ENCODE measurements at regions not wholly inside any gene's neighbourhood (a gene's known extent, or its start where the extent isn't known, plus 50 kb on each side); places are given as distances from the start of the nearest gene placed in this dataset.

GRCh38 chr4:124224256-124224655, 488.3 kb downstream of the ANKRD50 start:
- TF ChIP-seq CTCF (IDR thresholded peaks at IDR 0.05; ENCODE audit: insufficient read depth, low read depth, low read length, missing control alignments) = no peak
- no peak for DNase-seq (ENCODE audit: low read depth)
- H3K4me3 ChIP-seq (ENCODE audit: low read depth, low read length) = no peak overlapping the region

DNA sequence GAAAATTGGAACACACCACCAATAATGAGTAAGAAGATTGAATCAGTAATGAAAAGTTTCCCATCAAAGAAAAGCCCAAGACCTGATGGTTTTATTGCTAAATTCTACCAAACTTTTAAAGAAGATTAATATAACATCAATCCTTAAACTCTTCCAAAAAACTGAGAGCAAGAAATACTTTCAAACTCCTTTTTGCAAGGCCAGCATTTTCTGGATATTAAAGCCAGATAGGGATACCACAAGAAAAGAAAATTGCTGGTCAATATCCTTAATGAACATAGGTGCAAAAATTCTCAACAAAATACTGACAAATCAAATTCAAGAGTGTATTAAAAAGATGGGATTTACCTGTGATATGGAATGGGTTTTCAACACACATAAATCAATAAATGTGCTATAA, 484.6 kb downstream of the ANKRD50 start:
- no peak overlapping the region for H3K4me3 ChIP-seq (ENCODE audit: low read depth, low read length)
- no peak for TF ChIP-seq CTCF (IDR thresholded peaks at IDR 0.05; ENCODE audit: insufficient read depth, low read depth, low read length, missing control alignments)
- DNase-seq (ENCODE audit: low read depth) = no peak

- no peak for TF ChIP-seq CTCF (IDR thresholded peaks at IDR 0.05; ENCODE audit: insufficient read depth, low read depth, low read length, missing control alignments)
- no peak overlapping the region for H3K4me3 ChIP-seq (ENCODE audit: low read depth, low read length)
- DNase-seq (ENCODE audit: low read depth) = no peak
These were observed 482.3 kb downstream of the ANKRD50 start for GRCh38 chr4:124230268-124230667.

DNA sequence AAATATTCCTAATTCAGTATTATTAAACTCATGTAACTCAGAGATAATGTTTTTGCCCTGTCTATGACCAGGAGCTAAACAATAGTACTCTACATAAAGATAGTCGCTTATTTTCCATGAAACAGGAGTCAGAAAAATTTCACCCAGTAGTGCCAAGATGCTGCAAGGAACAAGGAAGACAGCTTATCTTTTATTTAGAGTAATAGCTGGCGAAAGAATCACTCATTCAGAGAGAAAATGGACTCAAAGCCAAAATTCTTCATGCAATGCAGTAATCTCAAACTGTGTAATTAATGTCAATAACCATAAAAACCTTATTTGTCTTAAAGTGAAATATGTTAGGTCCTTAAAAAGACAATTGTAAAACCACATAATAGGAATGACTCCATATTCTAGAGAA, 477.8 kb downstream of the ANKRD50 start:
- TF ChIP-seq CTCF (IDR thresholded peaks at IDR 0.05; ENCODE audit: insufficient read depth, low read depth, low read length, missing control alignments) = no peak
- no peak for DNase-seq (ENCODE audit: low read depth)
- H3K4me3 ChIP-seq (ENCODE audit: low read depth, low read length) = no peak overlapping the region

DNA sequence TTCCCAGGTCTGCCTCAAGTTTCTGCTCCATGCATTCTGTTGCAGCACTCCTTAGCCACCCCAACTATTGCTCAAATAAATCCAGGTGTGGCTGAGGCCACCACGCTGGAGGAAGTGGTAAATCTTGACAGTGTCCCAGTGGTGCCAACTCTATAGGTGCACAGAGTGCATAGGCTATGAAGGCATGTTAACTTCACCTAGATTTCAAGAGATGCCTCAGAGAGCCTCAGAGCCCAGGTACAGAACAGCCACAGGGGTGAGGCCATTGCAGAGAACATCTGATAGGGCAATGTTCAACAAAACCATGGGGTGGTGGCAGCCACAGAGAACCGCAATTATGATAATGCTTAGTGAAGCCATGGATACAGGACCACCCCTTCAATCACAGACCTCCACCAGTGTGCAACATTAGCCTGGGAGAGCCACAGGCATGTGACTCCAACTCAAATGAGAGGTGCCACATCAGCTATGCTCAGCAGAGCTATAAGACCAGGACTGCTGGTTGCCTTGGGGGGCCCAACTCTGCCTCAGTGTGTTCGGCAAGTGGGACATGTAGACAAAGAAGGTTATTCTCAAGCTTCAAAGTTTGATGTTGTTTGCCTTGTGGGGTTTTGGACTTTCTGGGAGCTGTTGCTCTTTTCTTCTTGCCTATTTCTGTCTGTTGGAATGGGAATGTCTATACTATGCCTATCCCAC, 468.7 kb downstream of the ANKRD50 start:
- TF ChIP-seq CTCF (IDR thresholded peaks at IDR 0.05; ENCODE audit: insufficient read depth, low read depth, low read length, missing control alignments) = no peak
- DNase-seq (ENCODE audit: low read depth) = no peak
- H3K4me3 ChIP-seq (ENCODE audit: low read depth, low read length) = no peak overlapping the region

GRCh38 chr4:124253080-124253479, 459.5 kb downstream of the ANKRD50 start:
- TF ChIP-seq CTCF (IDR thresholded peaks at IDR 0.05; ENCODE audit: insufficient read depth, low read depth, low read length, missing control alignments) = no peak
- no peak for DNase-seq (ENCODE audit: low read depth)
- no peak overlapping the region for H3K4me3 ChIP-seq (ENCODE audit: low read depth, low read length)

Data from GM12865 (cell line).